IPS-NIHi7 (cell line): ENCODE measurements at regions not wholly inside any gene's neighbourhood (a gene's known extent, or its start where the extent isn't known, plus 50 kb on each side); places are given as distances from the start of the nearest gene placed in this dataset.
"Not testable (repeated sequence)": the region's sequence is repeated elsewhere in the genome, so short reads cannot be mapped to it uniquely, and the experiment has no call there.

ENCODE experiments used
- DNase-seq: peaks from one replicate; pipeline ENCODE4 v3.0.0; 2012; ENCODE audit warnings: mixed read lengths; ENCODE audit errors: extremely low spot score

- DNase-seq: no peak
Observed at GRCh38 chr2:190005513-190005912, 57.0 kb downstream of the MSTN start.

- DNase-seq: no peak
Observed at GRCh38 chr2:189999661-190000060, 62.9 kb downstream of the MSTN start.

- not testable (repeated sequence) for DNase-seq
Observed at GRCh38 chr2:189998665-189999064, 63.9 kb downstream of the MSTN start.

GRCh38 chr2:189997016-189997415, 65.5 kb downstream of the MSTN start:
- no peak for DNase-seq

GRCh38 chr2:189995679-189996078, 66.8 kb downstream of the MSTN start:
- no peak for DNase-seq

- DNase-seq: peak; percentile 63
Observed at GRCh38 chr2:189982780-189983394, 79.6 kb downstream of the MSTN start.

GRCh38 chr2:189982087-189982486, 80.4 kb downstream of the MSTN start:
- DNase-seq: no peak

- DNase-seq: not testable (repeated sequence)
Observed at GRCh38 chr2:189976488-189976887, 86.0 kb downstream of the MSTN start.

GRCh38 chr2:189960346-189960745, 102.2 kb downstream of the MSTN start:
- DNase-seq: no peak

GRCh38 chr2:189959450-189959849, 103.1 kb downstream of the MSTN start:
- DNase-seq: no peak

- DNase-seq: no peak
Observed at GRCh38 chr2:189954989-189955388, 107.5 kb downstream of the MSTN start.

- no peak for DNase-seq
Observed at GRCh38 chr2:189952536-189953109, 109.9 kb downstream of the MSTN start.

GRCh38 chr2:189951791-189952535, 110.6 kb downstream of the MSTN start:
- no peak for DNase-seq

- no peak for DNase-seq
Observed at GRCh38 chr2:189943009-189943408, 119.5 kb downstream of the MSTN start.

- DNase-seq: no peak
Observed at GRCh38 chr2:189940913-189941312, 121.6 kb downstream of the MSTN start.

GRCh38 chr2:189937691-189938090, 124.8 kb downstream of the MSTN start:
- DNase-seq: no peak

- no peak for DNase-seq
Observed at GRCh38 chr2:189933911-189934399, 128.6 kb downstream of the MSTN start.

GRCh38 chr2:189933041-189933440, 129.5 kb downstream of the MSTN start:
- DNase-seq: no peak

- no peak for DNase-seq
Observed at GRCh38 chr2:189927823-189928222, 134.7 kb downstream of the MSTN start.
